Neural cell (in vitro differentiated cells): ENCODE measurements at regions not wholly inside any gene's neighbourhood (a gene's known extent, or its start where the extent isn't known, plus 50 kb on each side); places are given as distances from the start of the nearest gene placed in this dataset.

Experiments used
- POLR2AphosphoS5 ChIP-seq: IDR thresholded peaks from 2 replicates; pipeline ENCODE4 v1.6.1; 2012
- TF ChIP-seq, protein P1 (sequence below): fragments of 450-650 bp; IDR thresholded peaks from 2 replicates; pipeline ENCODE4 v1.5.1; 2014; ENCODE audit warnings: antibody characterized with exemption, mild to moderate bottlenecking, moderate library complexity; ENCODE audit not compliant: poor library complexity, severe bottlenecking

DNA sequence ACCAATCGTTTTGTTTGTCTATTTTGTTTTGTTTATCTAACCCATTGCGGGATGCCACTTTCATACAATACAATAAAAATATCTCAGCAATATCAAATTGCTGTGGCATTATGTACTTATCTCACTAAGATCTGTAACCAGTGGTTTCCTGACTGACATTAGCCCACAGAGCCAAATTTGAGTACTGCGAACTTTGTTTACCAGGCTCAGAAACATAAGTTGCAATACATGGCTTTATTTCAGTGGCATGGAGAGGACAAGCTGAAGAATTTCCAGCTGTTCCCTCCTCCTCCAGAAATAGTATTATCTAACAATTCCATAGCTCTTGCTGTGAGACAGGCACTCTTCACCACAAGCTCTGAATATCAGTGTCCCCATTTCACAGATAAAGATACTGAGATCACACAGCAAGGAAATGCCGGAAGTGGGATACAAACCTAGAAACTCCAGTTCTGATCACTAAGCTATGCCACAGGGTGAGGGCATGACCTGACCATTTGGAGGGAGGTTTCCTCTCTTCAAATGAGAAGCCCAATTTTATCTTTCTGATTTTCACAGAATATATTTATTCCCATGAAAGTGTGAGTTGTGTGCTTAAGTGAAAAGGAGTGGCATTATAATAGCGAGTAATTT lies 469.9 kb upstream of the CBLB start:
- TF ChIP-seq, protein P1, sequence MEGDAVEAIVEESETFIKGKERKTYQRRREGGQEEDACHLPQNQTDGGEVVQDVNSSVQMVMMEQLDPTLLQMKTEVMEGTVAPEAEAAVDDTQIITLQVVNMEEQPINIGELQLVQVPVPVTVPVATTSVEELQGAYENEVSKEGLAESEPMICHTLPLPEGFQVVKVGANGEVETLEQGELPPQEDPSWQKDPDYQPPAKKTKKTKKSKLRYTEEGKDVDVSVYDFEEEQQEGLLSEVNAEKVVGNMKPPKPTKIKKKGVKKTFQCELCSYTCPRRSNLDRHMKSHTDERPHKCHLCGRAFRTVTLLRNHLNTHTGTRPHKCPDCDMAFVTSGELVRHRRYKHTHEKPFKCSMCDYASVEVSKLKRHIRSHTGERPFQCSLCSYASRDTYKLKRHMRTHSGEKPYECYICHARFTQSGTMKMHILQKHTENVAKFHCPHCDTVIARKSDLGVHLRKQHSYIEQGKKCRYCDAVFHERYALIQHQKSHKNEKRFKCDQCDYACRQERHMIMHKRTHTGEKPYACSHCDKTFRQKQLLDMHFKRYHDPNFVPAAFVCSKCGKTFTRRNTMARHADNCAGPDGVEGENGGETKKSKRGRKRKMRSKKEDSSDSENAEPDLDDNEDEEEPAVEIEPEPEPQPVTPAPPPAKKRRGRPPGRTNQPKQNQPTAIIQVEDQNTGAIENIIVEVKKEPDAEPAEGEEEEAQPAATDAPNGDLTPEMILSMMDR, result no peak
- no peak for TF ChIP-seq POLR2AphosphoS5
